ENCODE measurements at regions not wholly inside any gene's neighbourhood (a gene's known extent, or its start where the extent isn't known, plus 50 kb on each side); places are given as distances from the start of the nearest gene placed in this dataset.

DNA sequence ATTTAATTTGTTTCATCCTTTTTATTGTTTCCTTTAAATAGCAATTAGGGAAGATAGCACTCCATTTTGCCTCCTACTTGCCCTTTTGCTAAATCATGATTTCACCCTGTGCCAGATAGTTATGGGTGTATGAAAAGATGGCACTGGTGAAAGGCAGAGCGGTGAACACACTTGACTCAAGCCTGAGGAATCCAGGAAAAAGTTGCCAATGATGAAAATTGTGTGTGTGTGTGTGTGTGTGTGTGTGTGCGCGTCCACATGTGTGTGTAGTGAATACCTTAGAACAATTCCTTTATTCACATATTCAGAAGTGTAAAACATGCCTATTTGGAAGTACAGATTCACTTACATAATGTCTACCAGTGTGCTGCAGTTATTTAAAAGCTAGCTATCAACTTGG is 123.8 kb downstream of the PTCSC3 start:
- TF ChIP-seq, protein P1, sequence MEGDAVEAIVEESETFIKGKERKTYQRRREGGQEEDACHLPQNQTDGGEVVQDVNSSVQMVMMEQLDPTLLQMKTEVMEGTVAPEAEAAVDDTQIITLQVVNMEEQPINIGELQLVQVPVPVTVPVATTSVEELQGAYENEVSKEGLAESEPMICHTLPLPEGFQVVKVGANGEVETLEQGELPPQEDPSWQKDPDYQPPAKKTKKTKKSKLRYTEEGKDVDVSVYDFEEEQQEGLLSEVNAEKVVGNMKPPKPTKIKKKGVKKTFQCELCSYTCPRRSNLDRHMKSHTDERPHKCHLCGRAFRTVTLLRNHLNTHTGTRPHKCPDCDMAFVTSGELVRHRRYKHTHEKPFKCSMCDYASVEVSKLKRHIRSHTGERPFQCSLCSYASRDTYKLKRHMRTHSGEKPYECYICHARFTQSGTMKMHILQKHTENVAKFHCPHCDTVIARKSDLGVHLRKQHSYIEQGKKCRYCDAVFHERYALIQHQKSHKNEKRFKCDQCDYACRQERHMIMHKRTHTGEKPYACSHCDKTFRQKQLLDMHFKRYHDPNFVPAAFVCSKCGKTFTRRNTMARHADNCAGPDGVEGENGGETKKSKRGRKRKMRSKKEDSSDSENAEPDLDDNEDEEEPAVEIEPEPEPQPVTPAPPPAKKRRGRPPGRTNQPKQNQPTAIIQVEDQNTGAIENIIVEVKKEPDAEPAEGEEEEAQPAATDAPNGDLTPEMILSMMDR (IDR thresholded peaks at IDR 0.05), result no peak
- no peak for TF ChIP-seq POLR2A (IDR thresholded peaks at IDR 0.05; ENCODE audit: low read depth)
- TF ChIP-seq POLR2AphosphoS5 (IDR thresholded peaks at IDR 0.05), result no peak
- no peak for TF ChIP-seq EP300 (IDR thresholded peaks at IDR 0.05)
